HG02759 (cell line): ENCODE measurements at regions not wholly inside any gene's neighbourhood (a gene's known extent, or its start where the extent isn't known, plus 50 kb on each side); places are given as distances from the start of the nearest gene placed in this dataset.

Experiments
- ATAC-seq: cut with Tn5 transposase; IDR thresholded peaks from one replicate; pipeline ENCODE4 v1.9.1; 2021; ENCODE audit warnings: mild to moderate bottlenecking, moderate library complexity; ENCODE audit not compliant: unreplicated experiment

GRCh38 chr9:4435197-4435596, 55.1 kb upstream of the SLC1A1 start:
- no peak for ATAC-seq

- ATAC-seq: no peak
These were observed 56.9 kb upstream of the SLC1A1 start for GRCh38 chr9:4433379-4433778.

GRCh38 chr9:4430432-4431261, 59.6 kb upstream of the SLC1A1 start:
- peak; percentile 50 for ATAC-seq

- peak; percentile 46 for ATAC-seq
These were observed 64.8 kb upstream of the SLC1A1 start for GRCh38 chr9:4425319-4426045.

- no peak for ATAC-seq
These were observed 65.4 kb upstream of the SLC1A1 start for GRCh38 chr9:4424891-4425290.

GRCh38 chr9:4424038-4424437, 66.2 kb upstream of the SLC1A1 start:
- no peak for ATAC-seq

GRCh38 chr9:4423207-4423610, 67.1 kb upstream of the SLC1A1 start:
- ATAC-seq: no peak

- ATAC-seq: peak; percentile 78
These were observed 67.8 kb upstream of the SLC1A1 start for GRCh38 chr9:4422495-4422894.

GRCh38 chr9:4421847-4422246, 68.4 kb upstream of the SLC1A1 start:
- ATAC-seq: no peak

- ATAC-seq: no peak
These were observed 69.9 kb upstream of the SLC1A1 start for GRCh38 chr9:4420351-4420750.

GRCh38 chr9:4417578-4418325, 72.5 kb upstream of the SLC1A1 start:
- no peak for ATAC-seq

GRCh38 chr9:4416467-4416866, 73.8 kb upstream of the SLC1A1 start:
- no peak for ATAC-seq

GRCh38 chr9:4415281-4415680, 75.0 kb upstream of the SLC1A1 start:
- no peak for ATAC-seq

GRCh38 chr9:4413856-4414255, 76.4 kb upstream of the SLC1A1 start:
- ATAC-seq: no peak

- no peak for ATAC-seq
These were observed 86.1 kb upstream of the SLC1A1 start for GRCh38 chr9:4404156-4404555.

- ATAC-seq: no peak
These were observed 87.8 kb upstream of the SLC1A1 start for GRCh38 chr9:4402501-4402900.

GRCh38 chr9:4400731-4401130, 89.5 kb upstream of the SLC1A1 start:
- ATAC-seq: no peak

- no peak for ATAC-seq
These were observed 92.4 kb upstream of the SLC1A1 start for GRCh38 chr9:4397917-4398316.

- ATAC-seq: no peak
These were observed 94.1 kb upstream of the GLIS3 start for GRCh38 chr9:4393806-4394523.

- ATAC-seq: no peak
These were observed 89.9 kb upstream of the GLIS3 start for GRCh38 chr9:4389755-4390154.

GRCh38 chr9:4389003-4389402, 89.1 kb upstream of the GLIS3 start:
- ATAC-seq: no peak
